GM12801 (cell line): ENCODE measurements at regions not wholly inside any gene's neighbourhood (a gene's known extent, or its start where the extent isn't known, plus 50 kb on each side); places are given as distances from the start of the nearest gene placed in this dataset.
A peak's percentile ranks its signal among the peaks of the same experiment; 100 is the strongest.

Experiments used
- CTCF ChIP-seq: IDR thresholded peaks from one replicate; pipeline ENCODE4 v1.5.1; 2011; ENCODE audit warnings: control low read depth; ENCODE audit not compliant: insufficient read length; ENCODE audit errors: extremely low read depth

GRCh38 chr21:28747464-28747863 is 245.2 kb downstream of the LTN1 start:
- TF ChIP-seq CTCF: no peak

- TF ChIP-seq CTCF: no peak
Observed at GRCh38 chr21:28746166-28746565, 246.5 kb downstream of the LTN1 start.

GRCh38 chr21:28745131-28746016 is 247.3 kb downstream of the LTN1 start:
- peak; percentile 97 for TF ChIP-seq CTCF

GRCh38 chr21:28743723-28744122 is 249.0 kb downstream of the LTN1 start:
- no peak for TF ChIP-seq CTCF

- no peak for TF ChIP-seq CTCF
Observed at GRCh38 chr21:28742527-28742926, 250.2 kb downstream of the LTN1 start.

- no peak for TF ChIP-seq CTCF
Observed at GRCh38 chr21:28740125-28740524, 252.6 kb downstream of the LTN1 start.

GRCh38 chr21:28738882-28739281 is 253.8 kb downstream of the LTN1 start:
- TF ChIP-seq CTCF: no peak
